ENCODE measurements at regions not wholly inside any gene's neighbourhood (a gene's known extent, or its start where the extent isn't known, plus 50 kb on each side); places are given as distances from the start of the nearest gene placed in this dataset.

DNA sequence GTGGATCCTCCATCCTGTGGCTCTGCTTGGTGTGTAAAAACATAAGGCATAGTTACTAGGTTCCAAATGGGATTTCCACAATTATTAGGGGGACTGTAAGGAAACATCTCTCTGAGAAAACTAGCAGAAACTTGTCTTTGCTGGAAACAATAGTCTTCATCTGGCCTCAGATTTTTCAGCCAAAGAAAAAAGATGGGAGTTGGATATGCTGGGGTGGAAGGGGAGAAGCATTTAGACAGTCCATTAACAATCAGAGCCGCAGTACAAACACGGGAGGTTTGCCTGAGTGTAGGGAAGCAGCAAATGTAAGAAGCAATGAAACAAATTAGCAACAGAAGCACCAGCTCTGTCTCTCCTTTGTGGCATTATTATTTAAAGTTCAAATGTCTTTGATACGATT lies 402.7 kb upstream of the ZNF608 start:
- 67 to 79% methylated on average over 3 of the region's 3 CpGs for WGBS, 2 donors
- H3K4me3 ChIP-seq (ENCODE audit: low read depth, poor library complexity, severe bottlenecking) = no peak overlapping the region
- DNase-seq (ENCODE audit: low spot score in 2 of 2) = no peak
- TF ChIP-seq CTCF (IDR thresholded peaks at IDR 0.05) = no peak
- no peak for TF ChIP-seq POLR2A (IDR thresholded peaks at IDR 0.05)
- intact Hi-C loops (cut with DNase I; ENCODE audit: low total_unique reads) = no loop called here

GRCh38 chr5:125149527-125149926 lies 403.1 kb upstream of the ZNF608 start:
- DNase-seq (ENCODE audit: low spot score in 2 of 2) = no peak

GRCh38 chr5:125150041-125150669 lies 403.7 kb upstream of the ZNF608 start:
- intact Hi-C loops (cut with DNase I; ENCODE audit: low total_unique reads) = no loop called here
- WGBS, 2 donors = 54 to 59% methylated on average over 3 of the region's 3 CpGs
- no peak for TF ChIP-seq POLR2A (IDR thresholded peaks at IDR 0.05)
- TF ChIP-seq CTCF (IDR thresholded peaks at IDR 0.05) = no peak
- no peak for DNase-seq (ENCODE audit: low spot score in 2 of 2)
- H3K4me3 ChIP-seq (ENCODE audit: low read depth, poor library complexity, severe bottlenecking) = no peak overlapping the region

More at GRCh38 chr5:125149527-125149926, 403.1 kb upstream of the ZNF608 start:
- TF ChIP-seq CTCF (IDR thresholded peaks at IDR 0.05) = no peak
- TF ChIP-seq POLR2A (IDR thresholded peaks at IDR 0.05) = no peak
- no peak overlapping the region for H3K4me3 ChIP-seq (ENCODE audit: low read depth, poor library complexity, severe bottlenecking)
- intact Hi-C loops (cut with DNase I; ENCODE audit: low total_unique reads) = no loop called here
- WGBS, 2 donors = 70 to 73% methylated on average over 4 of the region's 4 CpGs

- DNase-seq (ENCODE audit: low spot score in 2 of 2) = no peak
- 85 to 89% methylated on average over 4 of the region's 4 CpGs for WGBS, 2 donors
- no peak overlapping the region for H3K4me3 ChIP-seq (ENCODE audit: low read depth, poor library complexity, severe bottlenecking)
- TF ChIP-seq CTCF (IDR thresholded peaks at IDR 0.05) = no peak
- no peak for TF ChIP-seq POLR2A (IDR thresholded peaks at IDR 0.05)
- intact Hi-C loops (cut with DNase I; ENCODE audit: low total_unique reads) = no loop called here
Observed at GRCh38 chr5:125151150-125151900, 404.9 kb upstream of the ZNF608 start.

GRCh38 chr5:125152044-125152443 lies 405.6 kb upstream of the ZNF608 start:
- H3K4me3 ChIP-seq (ENCODE audit: low read depth, poor library complexity, severe bottlenecking) = no peak overlapping the region
- TF ChIP-seq CTCF (IDR thresholded peaks at IDR 0.05) = no peak
- no peak for TF ChIP-seq POLR2A (IDR thresholded peaks at IDR 0.05)
- WGBS, 2 donors = 64 to 66% methylated on average over 4 of the region's 4 CpGs
- no peak for DNase-seq (ENCODE audit: low spot score in 2 of 2)
- intact Hi-C loops (cut with DNase I; ENCODE audit: low total_unique reads) = no loop called here

Data from lower leg skin (tissue), 4 donors.